HG03520 (cell line): ENCODE measurements at regions not wholly inside any gene's neighbourhood (a gene's known extent, or its start where the extent isn't known, plus 50 kb on each side); places are given as distances from the start of the nearest gene placed in this dataset.

Experiments
- ATAC-seq: cut with Tn5 transposase; IDR thresholded peaks from one replicate; pipeline ENCODE4 v1.9.1; 2021; ENCODE audit warnings: mild to moderate bottlenecking, moderate library complexity; ENCODE audit not compliant: unreplicated experiment

GRCh38 chr1:164479242-164479641, 79.7 kb upstream of the PBX1 start:
- no peak for ATAC-seq

- no peak for ATAC-seq
Measured at GRCh38 chr1:164480285-164480907, 78.6 kb upstream of the PBX1 start.

- ATAC-seq = no peak
Measured at GRCh38 chr1:164495905-164496304, 63.1 kb upstream of the PBX1 start.

- no peak for ATAC-seq
Measured at GRCh38 chr1:164498792-164499191, 60.2 kb upstream of the PBX1 start.

- ATAC-seq = no peak
Measured at GRCh38 chr1:164504749-164505148, 54.2 kb upstream of the PBX1 start.
